ENCODE measurements at regions not wholly inside any gene's neighbourhood (a gene's known extent, or its start where the extent isn't known, plus 50 kb on each side); places are given as distances from the start of the nearest gene placed in this dataset.
A peak's percentile ranks its signal among the peaks of the same experiment; 100 is the strongest.

DNA sequence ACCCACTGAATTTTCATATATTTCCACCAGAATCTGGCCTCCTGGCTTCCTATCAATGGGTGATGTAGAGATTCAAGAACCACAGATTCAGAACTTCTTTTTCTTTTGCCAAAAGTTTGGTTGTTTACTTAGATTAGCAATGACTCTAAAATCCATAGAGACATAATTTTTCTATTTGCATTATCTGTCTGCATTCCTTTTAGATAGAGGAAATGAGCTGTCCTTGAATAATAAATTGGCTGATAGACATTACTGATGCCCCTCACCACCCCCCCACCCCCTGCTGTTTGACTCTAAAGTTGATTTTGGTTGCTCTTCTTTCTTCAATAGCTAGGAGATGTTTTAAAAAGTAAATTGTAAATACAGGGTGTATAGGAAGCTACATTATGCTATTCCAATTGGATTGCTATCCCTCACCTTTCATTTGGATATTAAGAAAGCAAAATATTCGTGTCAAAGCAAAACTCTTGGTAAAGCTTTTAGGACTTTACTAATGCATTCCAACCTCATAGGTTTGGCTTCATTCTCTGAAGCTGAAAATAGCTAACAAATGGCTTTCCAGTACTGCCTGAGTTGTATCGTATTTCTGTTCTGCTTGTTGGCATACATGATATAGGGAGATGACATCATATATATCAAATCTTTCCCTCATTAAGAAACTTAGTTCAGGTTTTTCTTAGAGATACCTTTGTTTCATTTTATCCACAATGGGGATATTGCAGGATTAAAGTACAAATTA is 606.0 kb downstream of the ARL4A start:
- no peak for TF ChIP-seq ZC3H10 (CRISPR knock-in tag; IDR thresholded peaks at IDR 0.05)
- no peak for TF ChIP-seq ZNF8 (CRISPR knock-in tag; IDR thresholded peaks at IDR 0.05)
- no peak for TF ChIP-seq PATZ1 (CRISPR knock-in tag; IDR thresholded peaks at IDR 0.05; ENCODE audit: borderline replicate concordance)
- TF ChIP-seq ZNF565 (CRISPR knock-in tag; conservative IDR thresholded peaks at IDR 0.05; ENCODE audit: low read depth), result no peak
- no peak for TF ChIP-seq ISL1 (CRISPR knock-in tag; IDR thresholded peaks at IDR 0.05)
- no peak for TF ChIP-seq PPARA (CRISPR knock-in tag; IDR thresholded peaks at IDR 0.05; ENCODE audit: borderline replicate concordance)
- TF ChIP-seq, protein P1, sequence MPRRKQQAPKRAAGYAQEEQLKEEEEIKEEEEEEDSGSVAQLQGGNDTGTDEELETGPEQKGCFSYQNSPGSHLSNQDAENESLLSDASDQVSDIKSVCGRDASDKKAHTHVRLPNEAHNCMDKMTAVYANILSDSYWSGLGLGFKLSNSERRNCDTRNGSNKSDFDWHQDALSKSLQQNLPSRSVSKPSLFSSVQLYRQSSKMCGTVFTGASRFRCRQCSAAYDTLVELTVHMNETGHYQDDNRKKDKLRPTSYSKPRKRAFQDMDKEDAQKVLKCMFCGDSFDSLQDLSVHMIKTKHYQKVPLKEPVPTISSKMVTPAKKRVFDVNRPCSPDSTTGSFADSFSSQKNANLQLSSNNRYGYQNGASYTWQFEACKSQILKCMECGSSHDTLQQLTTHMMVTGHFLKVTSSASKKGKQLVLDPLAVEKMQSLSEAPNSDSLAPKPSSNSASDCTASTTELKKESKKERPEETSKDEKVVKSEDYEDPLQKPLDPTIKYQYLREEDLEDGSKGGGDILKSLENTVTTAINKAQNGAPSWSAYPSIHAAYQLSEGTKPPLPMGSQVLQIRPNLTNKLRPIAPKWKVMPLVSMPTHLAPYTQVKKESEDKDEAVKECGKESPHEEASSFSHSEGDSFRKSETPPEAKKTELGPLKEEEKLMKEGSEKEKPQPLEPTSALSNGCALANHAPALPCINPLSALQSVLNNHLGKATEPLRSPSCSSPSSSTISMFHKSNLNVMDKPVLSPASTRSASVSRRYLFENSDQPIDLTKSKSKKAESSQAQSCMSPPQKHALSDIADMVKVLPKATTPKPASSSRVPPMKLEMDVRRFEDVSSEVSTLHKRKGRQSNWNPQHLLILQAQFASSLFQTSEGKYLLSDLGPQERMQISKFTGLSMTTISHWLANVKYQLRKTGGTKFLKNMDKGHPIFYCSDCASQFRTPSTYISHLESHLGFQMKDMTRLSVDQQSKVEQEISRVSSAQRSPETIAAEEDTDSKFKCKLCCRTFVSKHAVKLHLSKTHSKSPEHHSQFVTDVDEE (CRISPR knock-in tag; IDR thresholded peaks at IDR 0.05), result no peak
- no peak for TF ChIP-seq ARNTL (CRISPR knock-in tag; IDR thresholded peaks at IDR 0.05; ENCODE audit: borderline replicate concordance, low read depth)
- no peak for TF ChIP-seq RARB (CRISPR knock-in tag; IDR thresholded peaks at IDR 0.05)
- no peak for TF ChIP-seq ZFP30 (CRISPR knock-in tag; IDR thresholded peaks at IDR 0.05)
- TF ChIP-seq BACH2 (CRISPR knock-in tag; IDR thresholded peaks at IDR 0.05; ENCODE audit: borderline replicate concordance), result no peak
- TF ChIP-seq, protein P2, sequence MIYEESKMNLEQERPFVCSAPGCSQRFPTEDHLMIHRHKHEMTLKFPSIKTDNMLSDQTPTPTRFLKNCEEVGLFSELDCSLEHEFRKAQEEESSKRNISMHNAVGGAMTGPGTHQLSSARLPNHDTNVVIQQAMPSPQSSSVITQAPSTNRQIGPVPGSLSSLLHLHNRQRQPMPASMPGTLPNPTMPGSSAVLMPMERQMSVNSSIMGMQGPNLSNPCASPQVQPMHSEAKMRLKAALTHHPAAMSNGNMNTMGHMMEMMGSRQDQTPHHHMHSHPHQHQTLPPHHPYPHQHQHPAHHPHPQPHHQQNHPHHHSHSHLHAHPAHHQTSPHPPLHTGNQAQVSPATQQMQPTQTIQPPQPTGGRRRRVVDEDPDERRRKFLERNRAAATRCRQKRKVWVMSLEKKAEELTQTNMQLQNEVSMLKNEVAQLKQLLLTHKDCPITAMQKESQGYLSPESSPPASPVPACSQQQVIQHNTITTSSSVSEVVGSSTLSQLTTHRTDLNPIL (CRISPR knock-in tag; IDR thresholded peaks at IDR 0.05; ENCODE audit: low read depth), result no peak
- no peak for TF ChIP-seq ESRRG (CRISPR knock-in tag; IDR thresholded peaks at IDR 0.05)
- no peak for TF ChIP-seq ZFP3 (CRISPR knock-in tag; IDR thresholded peaks at IDR 0.05)
- no peak for TF ChIP-seq CSRNP3 (CRISPR knock-in tag; IDR thresholded peaks at IDR 0.05)
- no peak for TF ChIP-seq TCF4 (CRISPR knock-in tag; IDR thresholded peaks at IDR 0.05; ENCODE audit: borderline replicate concordance)
- no peak for TF ChIP-seq GLIS3 (CRISPR knock-in tag; IDR thresholded peaks at IDR 0.05)
- ATAC-seq, result peak; percentile 88

DNA sequence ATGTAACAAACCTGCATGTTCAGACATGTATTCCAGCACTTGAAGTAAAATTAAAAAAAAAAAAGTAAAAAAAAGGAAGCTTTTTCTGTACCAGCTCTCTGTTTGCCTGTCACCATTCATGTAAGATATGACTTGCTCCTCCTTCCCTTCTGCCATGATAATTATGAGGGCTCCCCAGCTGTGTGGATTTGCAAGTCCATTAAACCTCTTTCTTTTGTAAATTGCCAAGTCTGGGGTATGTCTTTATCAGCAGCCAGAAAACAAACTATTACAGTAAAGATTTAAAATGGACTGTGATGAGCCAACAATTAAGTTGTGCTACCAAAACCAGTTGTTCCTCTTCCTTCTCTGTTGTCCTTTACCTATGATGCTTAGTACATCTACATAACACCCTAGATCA is 619.6 kb downstream of the ARL4A start:
- no peak for TF ChIP-seq CSDC2 (CRISPR knock-in tag; IDR thresholded peaks at IDR 0.05)
- TF ChIP-seq ZNF565 (CRISPR knock-in tag; conservative IDR thresholded peaks at IDR 0.05; ENCODE audit: low read depth), result no peak
- TF ChIP-seq, protein P3, sequence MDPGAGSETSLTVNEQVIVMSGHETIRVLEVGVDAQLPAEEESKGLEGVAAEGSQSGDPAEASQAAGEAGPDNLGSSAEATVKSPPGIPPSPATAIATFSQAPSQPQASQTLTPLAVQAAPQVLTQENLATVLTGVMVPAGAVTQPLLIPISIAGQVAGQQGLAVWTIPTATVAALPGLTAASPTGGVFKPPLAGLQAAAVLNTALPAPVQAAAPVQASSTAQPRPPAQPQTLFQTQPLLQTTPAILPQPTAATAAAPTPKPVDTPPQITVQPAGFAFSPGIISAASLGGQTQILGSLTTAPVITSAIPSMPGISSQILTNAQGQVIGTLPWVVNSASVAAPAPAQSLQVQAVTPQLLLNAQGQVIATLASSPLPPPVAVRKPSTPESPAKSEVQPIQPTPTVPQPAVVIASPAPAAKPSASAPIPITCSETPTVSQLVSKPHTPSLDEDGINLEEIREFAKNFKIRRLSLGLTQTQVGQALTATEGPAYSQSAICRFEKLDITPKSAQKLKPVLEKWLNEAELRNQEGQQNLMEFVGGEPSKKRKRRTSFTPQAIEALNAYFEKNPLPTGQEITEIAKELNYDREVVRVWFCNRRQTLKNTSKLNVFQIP (CRISPR knock-in tag; IDR thresholded peaks at IDR 0.05; ENCODE audit: borderline replicate concordance, low read depth), result no peak
- no peak for TF ChIP-seq PATZ1 (CRISPR knock-in tag; IDR thresholded peaks at IDR 0.05; ENCODE audit: borderline replicate concordance)
- no peak for TF ChIP-seq PPARA (CRISPR knock-in tag; IDR thresholded peaks at IDR 0.05; ENCODE audit: borderline replicate concordance)
- TF ChIP-seq TCF4 (CRISPR knock-in tag; IDR thresholded peaks at IDR 0.05; ENCODE audit: borderline replicate concordance), result no peak
- no peak for TF ChIP-seq ZNF70 (CRISPR knock-in tag; IDR thresholded peaks at IDR 0.05)
- TF ChIP-seq SNAI2 (CRISPR knock-in tag; IDR thresholded peaks at IDR 0.05), result no peak
- no peak for TF ChIP-seq RARB (CRISPR knock-in tag; IDR thresholded peaks at IDR 0.05)
- TF ChIP-seq TOX (CRISPR knock-in tag; IDR thresholded peaks at IDR 0.05; ENCODE audit: borderline replicate concordance), result no peak
- TF ChIP-seq BACH2 (CRISPR knock-in tag; IDR thresholded peaks at IDR 0.05; ENCODE audit: borderline replicate concordance), result no peak
- no peak for TF ChIP-seq ARNTL (CRISPR knock-in tag; IDR thresholded peaks at IDR 0.05; ENCODE audit: borderline replicate concordance, low read depth)
- TF ChIP-seq, protein P2 (CRISPR knock-in tag; IDR thresholded peaks at IDR 0.05; ENCODE audit: low read depth), result no peak
- TF ChIP-seq GLIS3 (CRISPR knock-in tag; IDR thresholded peaks at IDR 0.05), result no peak
- ATAC-seq, result no peak

Measured in SK-N-SH treated with all-trans-retinoic acid at 6 μM for 48 hours (cell line).